ENCODE measurements at regions not wholly inside any gene's neighbourhood (a gene's known extent, or its start where the extent isn't known, plus 50 kb on each side); places are given as distances from the start of the nearest gene placed in this dataset.
"Not testable (repeated sequence)": the region's sequence is repeated elsewhere in the genome, so short reads cannot be mapped to it uniquely, and the experiment has no call there.

DNA sequence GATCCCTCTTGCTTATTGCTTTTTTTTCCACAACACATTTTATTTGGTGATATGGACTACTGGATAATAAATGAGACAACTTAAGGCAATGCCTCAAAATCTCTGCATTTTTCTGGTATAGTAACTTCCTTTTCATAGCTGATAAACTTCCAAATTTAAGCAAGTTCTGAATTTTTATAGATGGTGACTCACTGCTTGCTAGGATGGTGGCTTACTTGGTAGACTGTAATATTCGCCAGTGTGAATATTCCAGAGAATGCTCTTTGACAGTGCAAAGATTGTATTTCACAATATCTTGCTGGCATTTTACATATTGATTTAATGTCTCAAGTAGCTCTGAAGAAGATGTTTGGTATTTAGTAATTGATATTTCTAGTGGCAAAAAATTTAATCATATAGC, 472.4 kb downstream of the TFEC start:
- DNase-seq, result no peak
- Mint-ChIP-seq H3K9me3 (peaks cover 0 to 3% of the 10 kb centered on the region in 2 donors), H3K36me3 (no peaks in the 10 kb centered on the region), H3K27ac (no peak overlapping the region), H3K27me3 (peaks cover 0 to 3% of the 10 kb centered on the region in 2 donors), H3K4me1 (no peaks in the 10 kb centered on the region), H3K4me3 (no peak overlapping the region)
- ATAC-seq (replicated peaks), result no peak

- H3K4me1 Mint-ChIP-seq, H3K27me3 Mint-ChIP-seq: not testable (repeated sequence)
Observed at GRCh38 chr7:115557296-115557695, 473.3 kb downstream of the TFEC start.

DNA sequence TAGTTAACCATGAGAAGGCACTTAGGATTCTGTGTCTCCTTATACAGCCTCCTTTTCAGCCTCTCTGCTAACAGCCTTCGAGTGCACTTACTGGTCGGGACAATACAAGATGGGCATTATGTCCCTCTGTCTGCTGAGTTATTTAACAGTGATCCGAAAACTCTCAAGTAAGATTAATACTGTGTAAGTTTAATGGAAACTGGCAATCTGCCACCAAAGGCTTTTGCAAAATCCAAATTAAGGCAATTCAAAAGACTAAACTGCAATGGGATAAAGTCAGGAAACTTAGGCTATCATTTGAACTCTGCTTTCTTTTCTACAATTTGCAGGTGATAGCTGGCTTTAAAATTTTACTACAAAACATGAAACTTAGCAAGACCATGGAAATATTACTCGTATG, 477.8 kb downstream of the TFEC start:
- ATAC-seq (replicated peaks) (no peak), DNase-seq (no peak)
- H3K36me3 Mint-ChIP-seq, result no peaks in the 10 kb centered on the region
- peaks cover 0 to 2% of the 10 kb centered on the region in 2 donors for H3K9me3 Mint-ChIP-seq
- H3K4me3 Mint-ChIP-seq, result no peak overlapping the region
- H3K4me1 Mint-ChIP-seq, result no peaks in the 10 kb centered on the region
- H3K27ac Mint-ChIP-seq, result no peak overlapping the region
- H3K27me3 Mint-ChIP-seq, result no peaks in the 10 kb centered on the region

More at GRCh38 chr7:115557296-115557695, 473.3 kb downstream of the TFEC start:
- H3K36me3 Mint-ChIP-seq; DNase-seq; ATAC-seq (replicated peaks); H3K9me3 Mint-ChIP-seq; H3K27ac Mint-ChIP-seq; H3K4me3 Mint-ChIP-seq: not testable (repeated sequence)

DNA sequence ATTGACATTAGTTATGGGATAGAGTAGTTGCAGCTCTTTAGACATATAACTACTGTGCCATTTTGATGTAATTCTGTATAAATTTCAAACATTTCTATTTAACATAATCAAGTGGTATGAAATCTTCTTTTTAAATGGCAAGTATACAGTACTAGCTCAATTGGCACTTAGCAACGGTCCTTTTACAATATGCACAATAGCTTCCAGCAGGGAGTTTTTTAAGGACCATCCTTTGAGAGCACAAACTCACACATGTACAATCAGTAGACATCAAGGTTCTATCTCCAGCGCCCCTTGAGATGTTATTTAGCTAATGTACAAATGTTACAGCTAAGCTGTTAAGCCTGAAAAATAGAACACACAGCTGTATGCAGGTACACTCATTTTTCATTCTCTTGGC, 480.7 kb downstream of the TFEC start:
- no peak for DNase-seq
- Mint-ChIP-seq H3K4me3 (no peak overlapping the region), H3K9me3 (no peaks in the 10 kb centered on the region), H3K4me1 (no peaks in the 10 kb centered on the region), H3K36me3 (no peaks in the 10 kb centered on the region), H3K27me3 (no peaks in the 10 kb centered on the region), H3K27ac (no peak overlapping the region)
- no peak for ATAC-seq (replicated peaks)

- no peak for DNase-seq
- Mint-ChIP-seq H3K4me1 (no peaks in the 10 kb centered on the region), H3K4me3 (no peak overlapping the region)
Observed at GRCh38 chr7:115548756-115549155, 481.8 kb downstream of the TFEC start.

DNA sequence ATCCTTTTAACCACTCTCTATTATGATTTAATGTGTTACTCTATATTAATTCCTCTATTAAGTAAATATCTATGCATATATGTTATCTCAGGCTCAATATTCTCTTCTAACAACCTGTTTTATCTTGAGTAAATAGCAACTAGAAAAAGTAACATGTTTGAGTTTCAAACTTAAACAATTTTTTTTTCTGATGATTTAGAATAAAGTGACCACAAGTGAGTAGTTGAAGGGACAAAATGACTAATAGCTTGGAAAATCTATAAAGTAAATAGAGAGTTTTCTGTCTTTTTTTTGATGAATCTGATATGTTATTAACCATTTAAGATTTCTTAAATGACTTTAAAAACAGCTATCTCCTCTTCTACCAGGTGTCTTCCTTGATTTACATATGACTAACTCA, 483.8 kb downstream of the TFEC start:
- Mint-ChIP-seq H3K36me3 (no peaks in the 10 kb centered on the region), H3K9me3 (no peaks in the 10 kb centered on the region), H3K27ac (no peak overlapping the region), H3K4me1 (no peaks in the 10 kb centered on the region), H3K4me3 (no peak overlapping the region), H3K27me3 (no peaks in the 10 kb centered on the region)
- DNase-seq (no peak), ATAC-seq (replicated peaks) (no peak)

More at GRCh38 chr7:115548756-115549155, 481.8 kb downstream of the TFEC start:
- no peak overlapping the region for H3K27ac Mint-ChIP-seq
- no peaks in the 10 kb centered on the region for H3K9me3 Mint-ChIP-seq
- H3K36me3 Mint-ChIP-seq, result no peaks in the 10 kb centered on the region
- no peaks in the 10 kb centered on the region for H3K27me3 Mint-ChIP-seq
- ATAC-seq (replicated peaks), result no peak

DNA sequence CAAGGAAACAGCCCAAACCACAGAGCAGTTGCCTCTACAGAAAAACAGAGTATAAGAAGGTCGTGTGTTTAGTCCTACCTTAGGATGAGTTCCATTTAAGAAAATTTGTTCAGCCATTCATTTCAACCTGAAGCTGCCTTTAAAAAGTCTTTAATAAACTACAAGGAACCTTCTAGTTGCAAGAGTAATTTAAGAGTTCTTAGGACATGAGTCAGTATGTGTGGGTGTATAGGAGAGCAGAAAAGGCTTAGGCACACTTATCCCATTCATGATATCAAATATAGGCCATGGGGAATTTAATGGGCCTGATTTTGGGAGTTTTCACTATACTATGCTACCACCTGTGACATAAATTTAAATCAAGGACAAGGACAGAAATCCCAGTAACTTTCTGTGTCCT, 496.8 kb downstream of the TFEC start:
- Mint-ChIP-seq H3K27ac (no peak overlapping the region), H3K9me3 (no peaks in the 10 kb centered on the region)
- DNase-seq, result no peak

GRCh38 chr7:115526278-115526677, 504.3 kb downstream of the TFEC start:
- Mint-ChIP-seq H3K27ac (no peak overlapping the region), H3K4me1 (no peaks in the 10 kb centered on the region), H3K27me3 (peaks cover 0 to 3% of the 10 kb centered on the region in 2 donors), H3K36me3 (no peaks in the 10 kb centered on the region), H3K4me3 (no peak overlapping the region), H3K9me3 (peaks cover 0 to 5% of the 10 kb centered on the region in 2 donors)
- ATAC-seq (replicated peaks) (no peak), DNase-seq (no peak)

More for the DNA sequence above, 496.8 kb downstream of the TFEC start:
- Mint-ChIP-seq H3K36me3 (no peaks in the 10 kb centered on the region), H3K4me1 (no peaks in the 10 kb centered on the region), H3K4me3 (no peak overlapping the region), H3K27me3 (no peaks in the 10 kb centered on the region)
- ATAC-seq (replicated peaks), result no peak

GRCh38 chr7:115522174-115522573, 508.4 kb downstream of the TFEC start:
- DNase-seq (no peak), ATAC-seq (replicated peaks) (no peak)
- no peaks in the 10 kb centered on the region for H3K27me3 Mint-ChIP-seq
- H3K4me3 Mint-ChIP-seq, result no peak overlapping the region
- H3K4me1 Mint-ChIP-seq, result no peaks in the 10 kb centered on the region
- no peak overlapping the region for H3K27ac Mint-ChIP-seq
- no peaks in the 10 kb centered on the region for H3K36me3 Mint-ChIP-seq
- H3K9me3 Mint-ChIP-seq, result peaks cover 0 to 5% of the 10 kb centered on the region in 2 donors

- Mint-ChIP-seq H3K27ac (no peak overlapping the region), H3K4me1 (no peaks in the 10 kb centered on the region), H3K27me3 (no peaks in the 10 kb centered on the region), H3K36me3 (no peaks in the 10 kb centered on the region), H3K9me3 (no peaks in the 10 kb centered on the region), H3K4me3 (no peak overlapping the region)
- ATAC-seq (replicated peaks) (no peak), DNase-seq (no peak)
Observed at GRCh38 chr7:115516341-115516740, 514.2 kb downstream of the TFEC start.

GRCh38 chr7:115511330-115511729, 519.2 kb downstream of the TFEC start:
- Mint-ChIP-seq H3K27ac (no peak overlapping the region), H3K4me3 (no peak overlapping the region), H3K4me1 (no peaks in the 10 kb centered on the region), H3K9me3 (no peaks in the 10 kb centered on the region), H3K36me3 (no peaks in the 10 kb centered on the region), H3K27me3 (peaks cover 0 to 3% of the 10 kb centered on the region in 2 donors)
- ATAC-seq (replicated peaks) (no peak), DNase-seq (no peak)

DNA sequence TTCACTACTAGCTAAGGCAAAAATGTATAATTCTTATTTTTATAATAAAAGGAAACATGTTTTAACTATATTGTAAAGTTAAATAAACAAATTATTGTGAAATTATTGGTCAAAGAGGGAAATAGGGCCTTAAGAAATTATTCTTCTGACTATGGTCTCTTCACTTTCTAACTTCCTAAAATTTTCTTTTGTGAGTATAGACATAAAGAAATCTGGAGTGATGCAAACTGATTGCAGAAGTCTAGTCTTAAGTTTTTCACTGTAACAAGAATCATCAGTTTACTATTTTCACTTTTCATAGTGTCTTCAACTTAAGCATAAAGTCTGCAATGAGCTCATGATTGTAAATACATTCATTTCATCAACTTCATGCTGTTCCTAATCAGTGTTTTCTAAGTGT, 525.4 kb downstream of the TFEC start:
- ATAC-seq (replicated peaks) (no peak), DNase-seq (no peak)
- Mint-ChIP-seq H3K27ac (no peak overlapping the region), H3K4me1 (no peaks in the 10 kb centered on the region), H3K27me3 (peaks cover 0 to 3% of the 10 kb centered on the region in 2 donors), H3K4me3 (no peak overlapping the region), H3K9me3 (no peaks in the 10 kb centered on the region), H3K36me3 (no peaks in the 10 kb centered on the region)

DNA sequence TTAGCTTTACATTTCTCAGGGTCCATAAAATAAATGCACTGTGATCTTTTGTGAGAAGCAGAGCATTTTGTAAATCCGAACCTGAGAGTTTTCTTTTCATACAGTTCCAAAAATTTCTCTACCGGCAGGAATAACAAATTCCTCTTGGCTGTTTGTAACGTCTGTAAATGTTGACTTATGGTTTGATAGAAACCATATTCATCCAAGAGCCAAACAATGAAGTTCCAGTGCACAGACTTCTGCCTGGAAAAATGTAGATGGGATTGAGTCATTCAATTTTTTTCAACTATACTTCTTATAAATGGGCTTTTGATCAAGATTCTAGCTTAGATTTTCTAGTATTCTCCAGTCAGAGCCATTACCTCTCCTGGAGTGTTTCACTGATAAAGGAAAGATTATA, 530.6 kb downstream of the TFEC start:
- no peak for DNase-seq
- H3K4me1 Mint-ChIP-seq, result no peaks in the 10 kb centered on the region
- H3K9me3 Mint-ChIP-seq, result no peaks in the 10 kb centered on the region

DNA sequence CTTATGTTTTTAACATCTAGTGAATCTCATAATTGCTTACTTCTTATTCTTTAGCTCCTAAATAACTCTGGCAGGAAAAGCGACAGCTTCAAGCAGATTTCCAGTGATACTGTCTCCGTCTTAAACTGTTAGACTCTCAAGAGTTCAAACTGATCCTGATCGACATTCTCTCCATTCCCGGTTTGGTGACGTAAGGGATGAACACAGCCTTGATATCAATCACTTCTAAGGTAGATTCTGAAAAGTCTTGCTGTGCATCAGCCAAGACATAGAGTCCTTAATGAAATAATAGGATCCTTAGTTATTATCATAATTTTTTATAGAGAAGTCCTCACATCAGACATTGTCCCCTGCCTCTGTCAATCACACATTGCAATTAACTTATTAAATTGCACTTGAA, 534.6 kb downstream of the TFEC start:
- H3K4me1 Mint-ChIP-seq, result no peaks in the 10 kb centered on the region
- no peak overlapping the region for H3K27ac Mint-ChIP-seq
- H3K4me3 Mint-ChIP-seq, result no peak overlapping the region
- H3K36me3 Mint-ChIP-seq, result no peaks in the 10 kb centered on the region
- peaks cover 7% of the 10 kb centered on the region in 2 donors for H3K27me3 Mint-ChIP-seq
- no peak for DNase-seq
- ATAC-seq (replicated peaks), result no peak
- no peaks in the 10 kb centered on the region for H3K9me3 Mint-ChIP-seq

More for the DNA sequence above, 530.6 kb downstream of the TFEC start:
- Mint-ChIP-seq H3K27me3 (peaks cover 7% of the 10 kb centered on the region in 2 donors), H3K4me3 (no peak overlapping the region), H3K27ac (no peak overlapping the region), H3K36me3 (no peaks in the 10 kb centered on the region)
- ATAC-seq (replicated peaks), result no peak

DNA sequence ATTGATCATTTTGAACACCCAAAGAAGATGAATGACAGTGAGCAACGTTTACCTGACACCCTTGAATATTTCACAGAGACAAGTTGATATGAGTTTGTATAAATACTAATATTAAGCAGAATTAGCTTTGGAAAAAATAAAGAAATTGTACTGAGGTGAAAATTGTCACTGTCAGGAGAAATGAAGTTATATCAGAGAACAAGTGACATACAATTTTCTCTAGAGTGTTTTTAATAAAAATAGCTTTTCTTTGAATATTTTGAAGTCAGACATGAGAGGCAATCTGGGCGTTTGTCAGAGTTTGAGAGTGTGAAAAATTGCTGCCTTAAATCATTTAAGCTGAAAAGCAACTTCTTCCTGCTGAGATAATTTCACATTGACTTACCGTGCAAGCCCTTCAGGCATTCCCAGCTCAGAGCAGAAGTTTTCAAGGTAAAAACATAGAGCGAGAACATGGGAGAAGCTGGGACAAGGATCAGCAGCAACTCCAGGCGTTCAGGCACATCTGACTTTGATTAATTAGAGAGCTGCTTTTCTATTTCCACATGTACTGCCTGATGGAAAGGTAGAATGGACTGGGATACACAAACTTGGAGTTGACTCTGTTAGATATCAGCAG, 535.9 kb downstream of the TFEC start:
- no peak overlapping the region for H3K4me3 Mint-ChIP-seq
- no peaks in the 10 kb centered on the region for H3K36me3 Mint-ChIP-seq
- H3K4me1 Mint-ChIP-seq, result no peaks in the 10 kb centered on the region
- peaks cover 7% of the 10 kb centered on the region in 2 donors for H3K27me3 Mint-ChIP-seq
- DNase-seq (no peak), ATAC-seq (replicated peaks) (no peak)
- H3K9me3 Mint-ChIP-seq, result no peaks in the 10 kb centered on the region
- H3K27ac Mint-ChIP-seq, result no peak overlapping the region

DNA sequence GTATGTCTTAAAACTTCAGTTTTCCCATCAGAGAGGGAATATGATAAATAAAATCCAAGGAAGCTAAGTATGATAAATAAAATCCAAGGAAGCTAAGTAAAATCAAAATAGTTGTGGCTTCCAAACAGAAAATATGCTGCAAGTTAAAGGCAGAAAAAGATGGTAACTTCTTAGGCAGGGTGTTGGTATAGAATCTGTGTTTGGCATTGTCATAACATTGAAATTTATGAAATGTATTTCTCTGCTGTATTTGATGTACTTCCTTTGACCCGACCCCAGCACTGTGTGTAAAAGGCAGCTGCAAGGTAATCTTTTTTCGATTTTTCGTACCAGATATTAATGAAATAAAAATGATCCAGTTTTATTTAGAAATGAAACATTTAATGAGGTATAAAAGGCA, 537.2 kb downstream of the TFEC start:
- Mint-ChIP-seq H3K9me3 (no peaks in the 10 kb centered on the region), H3K4me1 (no peaks in the 10 kb centered on the region)
- no peak for ATAC-seq (replicated peaks)

More for the DNA sequence above, 537.2 kb downstream of the TFEC start:
- no peak for DNase-seq
- Mint-ChIP-seq H3K27ac (no peak overlapping the region), H3K36me3 (no peaks in the 10 kb centered on the region), H3K27me3 (peaks cover 7% of the 10 kb centered on the region in 2 donors), H3K4me3 (no peak overlapping the region)

Data from stimulated activated naive B cell treated with anti-CD40 and anti-IgM and Interleukin-4, amounts not matched to agents 10 μg/mL and 1 μg/mL and 100 μg/mL, for 72 hours (primary cell).